ENCODE measurements at regions not wholly inside any gene's neighbourhood (a gene's known extent, or its start where the extent isn't known, plus 50 kb on each side); places are given as distances from the start of the nearest gene placed in this dataset.
A peak's percentile ranks its signal among the peaks of the same experiment; 100 is the strongest.

- no peak for DNase-seq
These were observed 54.9 kb downstream of the MAGEB17 start for GRCh38 chrX:16222151-16222550.

- DNase-seq = no peak
These were observed 56.1 kb downstream of the MAGEB17 start for GRCh38 chrX:16223385-16223784.

DNA sequence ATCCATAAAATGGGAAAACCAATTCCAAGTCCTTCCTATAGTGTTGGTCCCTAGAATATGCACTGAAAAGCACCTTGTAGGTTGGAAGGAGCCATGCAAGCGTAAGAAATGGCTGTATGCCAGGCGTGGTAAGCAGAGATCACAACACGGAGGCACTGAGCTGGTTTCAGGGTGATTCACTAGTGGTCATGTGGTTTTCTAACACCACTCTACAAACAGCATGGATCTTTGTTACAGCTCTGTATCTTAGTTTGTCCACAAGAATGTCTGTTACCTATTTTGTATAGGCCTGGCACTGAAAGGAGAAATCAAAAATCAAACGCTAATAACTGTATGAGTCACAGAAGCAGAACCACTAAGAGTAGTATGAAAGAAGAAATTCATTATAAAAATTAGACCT is 71.9 kb downstream of the MAGEB17 start:
- peak; percentile 1 for DNase-seq

GRCh38 chrX:16240231-16240905 is 73.1 kb downstream of the MAGEB17 start:
- no peak for DNase-seq

DNA sequence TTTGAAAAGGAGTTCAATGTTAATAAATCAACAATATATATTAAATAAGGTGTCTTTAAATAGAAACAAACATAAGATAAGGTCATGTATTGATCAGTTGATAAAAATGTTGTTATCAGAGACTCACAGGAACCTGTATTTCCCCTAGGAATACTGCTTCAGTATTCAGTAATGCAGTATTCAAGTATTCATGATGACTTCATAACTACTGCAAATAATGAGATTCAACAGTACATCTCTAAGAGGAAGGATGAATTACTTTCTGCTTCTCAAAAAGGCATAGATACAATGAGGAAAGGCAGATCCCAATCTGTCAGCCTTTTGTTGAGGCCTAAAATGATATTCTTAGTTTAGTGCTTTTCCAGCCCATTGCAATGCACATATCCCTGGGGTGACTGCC is 73.7 kb downstream of the MAGEB17 start:
- no peak for DNase-seq

DNA sequence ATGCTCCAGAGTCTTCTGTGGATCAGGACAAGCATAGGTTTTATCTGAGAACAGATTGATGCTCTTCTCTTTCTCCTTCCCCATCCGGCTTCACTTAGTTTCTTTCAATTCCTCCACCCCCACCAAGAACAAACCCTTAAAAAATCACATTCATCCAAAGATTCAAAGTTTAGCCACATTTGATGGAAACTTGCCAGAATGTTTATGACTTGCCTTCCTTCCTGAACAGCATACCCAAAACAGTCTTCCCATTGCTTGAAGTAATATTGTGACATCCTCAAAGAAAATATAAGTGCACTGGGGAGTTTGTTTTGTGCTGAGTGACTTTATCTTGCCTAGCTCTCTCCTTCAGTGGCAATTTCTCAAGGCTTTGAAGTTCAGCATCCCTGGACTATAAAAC is 83.0 kb downstream of the MAGEB17 start:
- DNase-seq = no peak

GRCh38 chrX:16251782-16252181 is 84.5 kb downstream of the MAGEB17 start:
- no peak for DNase-seq

DNA sequence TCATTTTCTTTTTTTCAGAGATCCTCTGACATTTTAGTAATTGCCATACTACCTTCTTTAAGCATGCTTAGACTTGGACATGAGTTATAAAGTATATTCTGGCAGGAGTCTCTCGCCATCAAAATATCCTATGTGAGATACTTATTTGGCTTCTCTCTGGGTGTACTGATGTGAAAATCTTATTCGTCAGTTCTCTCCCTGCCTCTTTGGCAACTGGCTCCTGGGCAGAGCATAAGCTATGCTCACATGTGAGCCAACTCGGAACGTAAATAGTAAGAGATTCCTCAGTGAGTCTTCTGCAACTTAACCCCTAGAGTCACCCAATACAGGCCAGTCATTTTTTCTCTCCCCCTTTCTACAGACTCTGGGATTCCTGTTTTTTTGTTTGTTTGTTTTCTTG is 91.6 kb downstream of the MAGEB17 start:
- DNase-seq = no peak

GRCh38 chrX:16267431-16267830 is 100.2 kb downstream of the MAGEB17 start:
- DNase-seq = no peak

- DNase-seq = no peak
These were observed 100.9 kb downstream of the MAGEB17 start for GRCh38 chrX:16268206-16268605.

DNA sequence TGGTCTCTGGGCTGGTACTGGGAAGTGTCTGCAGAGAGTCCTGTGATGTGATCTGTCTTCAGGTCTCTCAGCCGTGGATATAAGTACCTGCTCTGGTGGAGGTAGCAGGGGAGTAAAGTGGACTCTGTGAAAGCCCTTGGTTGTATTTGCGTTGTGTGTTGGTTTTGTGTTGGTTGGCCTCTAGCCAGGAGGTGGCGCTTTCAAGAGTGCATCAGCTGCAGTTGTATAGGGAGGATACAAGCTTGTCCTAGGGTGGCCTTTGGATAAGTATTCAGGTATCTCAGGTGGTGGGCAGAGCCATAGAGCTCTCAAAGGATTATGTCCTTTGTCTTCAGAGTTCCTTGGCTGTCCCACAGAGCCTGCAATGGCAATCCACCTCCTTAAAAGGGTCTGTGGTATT is 111.6 kb downstream of the MAGEB17 start:
- no peak for DNase-seq

DNA sequence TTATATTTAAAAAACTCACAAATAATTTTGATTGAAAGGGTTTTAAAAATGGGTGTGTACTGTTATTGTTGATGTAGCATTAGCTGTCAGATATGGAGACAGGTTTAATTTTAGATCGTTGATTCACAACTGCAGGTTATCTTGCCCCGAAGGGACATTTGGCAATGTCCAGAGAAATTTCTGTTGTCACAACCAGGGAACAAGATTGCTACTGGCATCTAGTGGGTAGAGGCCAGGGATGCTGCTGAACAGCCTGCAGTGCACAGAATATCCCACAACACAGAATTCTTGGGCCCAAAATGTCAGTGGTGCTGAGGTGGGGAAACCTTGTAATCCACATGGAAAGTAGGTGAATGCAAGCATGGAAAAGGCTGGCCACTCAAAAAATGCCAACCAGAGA is 114.9 kb downstream of the MAGEB17 start:
- no peak for DNase-seq

DNA sequence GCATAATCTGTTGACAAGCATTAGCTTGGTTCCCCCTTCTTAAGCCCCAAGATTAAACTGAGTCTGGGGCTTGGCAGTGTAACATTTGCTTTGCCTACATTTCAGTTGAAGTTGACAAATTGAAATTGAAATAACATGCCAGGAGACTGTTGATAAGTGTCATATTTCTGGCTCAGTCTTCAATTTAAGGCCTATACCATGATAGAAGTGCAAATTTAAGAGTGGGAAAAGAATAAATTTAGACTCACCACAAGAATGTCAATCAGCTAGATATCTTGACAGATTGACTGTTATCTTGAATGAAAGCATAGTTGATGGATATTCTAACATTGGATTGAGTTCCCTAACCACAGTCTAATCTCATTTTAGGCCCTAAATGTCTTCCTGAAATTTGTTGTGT is 117.6 kb downstream of the MAGEB17 start:
- no peak for DNase-seq

- DNase-seq = no peak
These were observed 123.7 kb downstream of the MAGEB17 start for GRCh38 chrX:16290997-16291396.

GRCh38 chrX:16300831-16301230 is 133.6 kb downstream of the MAGEB17 start:
- no peak for DNase-seq

- no peak for DNase-seq
These were observed 137.5 kb downstream of the MAGEB17 start for GRCh38 chrX:16304751-16305150.

DNA sequence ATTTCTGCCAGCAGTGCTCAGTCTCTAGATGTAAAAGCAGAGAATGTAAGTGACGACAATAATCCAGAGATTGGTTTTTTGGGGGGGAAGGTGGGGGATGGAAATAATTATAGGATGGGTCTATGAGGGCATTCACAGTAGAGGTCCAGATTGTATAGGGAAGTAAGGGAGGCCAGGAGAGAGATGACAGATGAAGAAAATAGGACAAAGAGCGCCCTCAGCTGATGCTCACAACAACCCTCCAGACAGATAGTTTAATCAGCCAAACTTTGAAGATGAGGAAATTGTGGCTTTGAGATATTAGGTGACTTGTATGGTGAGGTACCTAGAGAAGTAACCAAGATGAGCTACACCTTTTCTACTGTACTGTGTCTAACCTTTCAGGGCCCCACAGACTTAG is 137.9 kb downstream of the MAGEB17 start:
- peak; percentile 9 for DNase-seq

- no peak for DNase-seq
These were observed 140.7 kb downstream of the MAGEB17 start for GRCh38 chrX:16307950-16308349.

DNA sequence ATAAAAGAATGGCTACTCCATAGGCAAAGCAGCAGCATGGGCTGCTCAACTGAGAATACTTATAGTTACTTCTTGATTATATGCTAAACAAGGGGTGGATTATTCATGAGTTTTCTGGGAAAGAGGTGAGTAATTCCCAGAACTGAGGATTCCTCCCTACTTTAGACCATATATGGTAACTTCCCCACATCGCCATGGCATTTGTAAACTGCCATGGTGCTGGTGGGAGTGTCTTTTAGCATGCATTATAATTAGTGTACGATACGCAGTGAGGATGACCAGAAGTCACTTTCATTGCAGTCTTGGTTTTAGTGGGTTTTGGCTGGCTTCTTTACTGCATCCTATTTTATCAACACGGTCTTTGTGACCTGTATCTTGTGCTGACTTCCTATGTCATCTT is 141.5 kb downstream of the MAGEB17 start:
- DNase-seq = peak; percentile 59

- DNase-seq = no peak
These were observed 143.0 kb downstream of the MAGEB17 start for GRCh38 chrX:16310326-16310725.

GRCh38 chrX:16311671-16312070 is 144.4 kb downstream of the MAGEB17 start:
- DNase-seq = no peak

- DNase-seq = no peak
These were observed 145.7 kb downstream of the MAGEB17 start for GRCh38 chrX:16312761-16313623.

- no peak for DNase-seq
These were observed 149.1 kb downstream of the MAGEB17 start for GRCh38 chrX:16316331-16316730.

DNA sequence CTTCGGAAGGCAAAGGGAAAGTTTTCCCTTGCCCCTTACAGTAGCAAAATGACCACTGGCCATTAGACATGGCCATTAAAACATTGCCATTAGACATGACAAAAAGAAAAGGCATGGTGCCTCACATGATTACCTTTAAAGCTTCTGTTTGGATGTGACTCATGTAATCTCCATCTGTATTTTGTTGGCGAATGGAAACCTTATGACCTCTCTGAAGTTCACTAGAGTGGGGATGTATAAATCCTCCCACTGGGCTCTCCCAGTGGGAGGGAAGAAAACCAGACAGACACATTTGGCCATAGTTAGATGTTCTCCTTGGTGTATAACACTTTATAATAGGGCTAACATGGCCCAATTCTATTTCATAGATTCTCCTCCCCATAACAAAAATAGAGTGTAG is 152.6 kb downstream of the MAGEB17 start:
- DNase-seq = no peak

Measured in OCI-M1 (cell line).